Gastroesophageal sphincter (tissue), 4 donors: ENCODE measurements at regions not wholly inside any gene's neighbourhood (a gene's known extent, or its start where the extent isn't known, plus 50 kb on each side); places are given as distances from the start of the nearest gene placed in this dataset.

Source experiments
- ATAC-seq: fragments of 150-250 bp; one replicate; pipeline ENCODE4 v1.9.1; 2016; ENCODE audit warnings: mild to moderate bottlenecking, moderate library complexity
- H3K27ac ChIP-seq, 4 donors: fragments of 200-600 bp; sonication (generic) in 3 of 4; 1 replicate in 3 of 4; 2 replicates in 1 of 4; pipeline ENCODE4 v1.5.1; 2016 to 2019
- H3K27me3 ChIP-seq: fragments of 200-600 bp; sonication (generic); one replicate; pipeline ENCODE4 v1.5.1; 2019
- H3K36me3 ChIP-seq, 2 donors: fragments of 200-600 bp; sonication (generic); one replicate each; pipeline ENCODE4 v1.5.1; 2019; ENCODE audit warnings: control low read depth in 1 of 2
- H3K4me1 ChIP-seq, 3 donors: fragments of 200-600 bp; sonication (generic); 1 replicate in 2 of 3; 2 replicates in 1 of 3; pipeline ENCODE4 v1.5.1; 2016 to 2019; ENCODE audit warnings: control low read depth in 2 of 3
- H3K4me3 ChIP-seq, 2 donors: fragments of 200-600 bp; sonication (generic); one replicate each; pipeline ENCODE4 v1.5.1; 2019; ENCODE audit warnings: mild to moderate bottlenecking in 1 of 2, moderate library complexity in 1 of 2
- H3K9me3 ChIP-seq, 3 donors: fragments of 200-600 bp; sonication (generic); one replicate each; pipeline ENCODE4 v1.5.1; 2017 to 2019; ENCODE audit warnings: control low read depth in 2 of 3
- EP300 ChIP-seq: sonication (generic); formaldehyde crosslinking; IDR thresholded peaks from one replicate; pipeline ENCODE4 v1.6.1; 2017; ENCODE audit warnings: antibody characterized with exemption, mild to moderate bottlenecking
- POLR2A ChIP-seq, 2 donors: fragments of 450-650 bp; IDR thresholded peaks; one replicate each; pipeline ENCODE4 v1.6.1; 2017; ENCODE audit warnings: antibody characterized with exemption in 2 of 2, mild to moderate bottlenecking in 2 of 2, moderate library complexity in 1 of 2
- POLR2AphosphoS5 ChIP-seq: sonication (generic); formaldehyde crosslinking; IDR thresholded peaks from one replicate; pipeline ENCODE4 v1.6.1; 2017; ENCODE audit warnings: antibody characterized with exemption
- whole genome bisulfite sequencing, 2 donors: methylation state at CpG; one replicate each; pipeline ENCODE4 v1.1.5; 2018; ENCODE audit warnings: low coverage in 1 of 2; 5-methylcytosine and 5-hydroxymethylcytosine counted together
- TF ChIP-seq, protein P1 (sequence below), 4 experiments: fragments of 200-600 bp in 2 of 4; fragments of 450-650 bp in 2 of 4; sonication (generic) in 1 of 4; IDR thresholded peaks; one replicate each; pipeline ENCODE4 v1.5.1; 2017 to 2019; ENCODE audit warnings: antibody characterized with exemption in 4 of 4, mild to moderate bottlenecking in 2 of 4, moderate library complexity in 2 of 4

GRCh38 chr3:78183906-78184599 is 1144.2 kb downstream of the ROBO2 start:
- Histone ChIP-seq H3K27ac (no peak overlapping the region), H3K9me3 (no peaks in the 10 kb centered on the region), H3K4me1 (no peaks in the 10 kb centered on the region), H3K27me3 (no peaks in the 10 kb centered on the region), H3K4me3 (no peak overlapping the region), H3K36me3 (no peaks in the 10 kb centered on the region)
- no peak for TF ChIP-seq POLR2A (IDR thresholded peaks at IDR 0.05)
- TF ChIP-seq POLR2AphosphoS5 = no peak
- TF ChIP-seq, protein P1, sequence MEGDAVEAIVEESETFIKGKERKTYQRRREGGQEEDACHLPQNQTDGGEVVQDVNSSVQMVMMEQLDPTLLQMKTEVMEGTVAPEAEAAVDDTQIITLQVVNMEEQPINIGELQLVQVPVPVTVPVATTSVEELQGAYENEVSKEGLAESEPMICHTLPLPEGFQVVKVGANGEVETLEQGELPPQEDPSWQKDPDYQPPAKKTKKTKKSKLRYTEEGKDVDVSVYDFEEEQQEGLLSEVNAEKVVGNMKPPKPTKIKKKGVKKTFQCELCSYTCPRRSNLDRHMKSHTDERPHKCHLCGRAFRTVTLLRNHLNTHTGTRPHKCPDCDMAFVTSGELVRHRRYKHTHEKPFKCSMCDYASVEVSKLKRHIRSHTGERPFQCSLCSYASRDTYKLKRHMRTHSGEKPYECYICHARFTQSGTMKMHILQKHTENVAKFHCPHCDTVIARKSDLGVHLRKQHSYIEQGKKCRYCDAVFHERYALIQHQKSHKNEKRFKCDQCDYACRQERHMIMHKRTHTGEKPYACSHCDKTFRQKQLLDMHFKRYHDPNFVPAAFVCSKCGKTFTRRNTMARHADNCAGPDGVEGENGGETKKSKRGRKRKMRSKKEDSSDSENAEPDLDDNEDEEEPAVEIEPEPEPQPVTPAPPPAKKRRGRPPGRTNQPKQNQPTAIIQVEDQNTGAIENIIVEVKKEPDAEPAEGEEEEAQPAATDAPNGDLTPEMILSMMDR (IDR thresholded peaks at IDR 0.05) = no peak
- no peak for TF ChIP-seq EP300
- WGBS, 2 donors = 45 to 65% methylated on average over 7 of the region's 7 CpGs
- no peak for ATAC-seq

DNA sequence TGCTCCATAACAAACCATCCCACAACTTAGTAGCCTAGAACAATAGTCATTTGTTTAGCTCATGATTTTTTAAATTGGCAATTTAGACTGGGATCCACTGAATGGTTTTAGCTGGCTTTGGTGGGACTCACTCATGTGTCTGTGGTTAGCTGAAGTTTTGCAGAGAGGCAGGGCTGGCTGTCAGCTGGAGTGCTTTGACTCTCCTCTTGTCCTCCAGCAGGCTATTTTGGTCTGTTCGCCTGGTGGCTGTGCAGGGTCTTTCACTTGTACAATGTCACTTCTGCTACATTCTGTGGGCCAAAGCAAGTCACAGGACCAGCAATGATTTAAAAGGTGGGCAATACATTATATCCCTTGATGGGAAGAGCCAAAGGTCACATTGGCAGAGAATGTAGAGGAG is 1146.5 kb downstream of the ROBO2 start:
- H3K9me3 ChIP-seq = peaks cover 0 to 7% (median 0%) of the 10 kb centered on the region in 3 donors
- H3K4me1 ChIP-seq = no peaks in the 10 kb centered on the region
- H3K36me3 ChIP-seq = no peaks in the 10 kb centered on the region
- no peak for TF ChIP-seq EP300
- TF ChIP-seq POLR2AphosphoS5 = no peak
- TF ChIP-seq, protein P1 (IDR thresholded peaks at IDR 0.05) = no peak
- no peak for TF ChIP-seq POLR2A (IDR thresholded peaks at IDR 0.05)
- no peaks in the 10 kb centered on the region for H3K27me3 ChIP-seq
- H3K4me3 ChIP-seq = no peak overlapping the region
- no peak overlapping the region for H3K27ac ChIP-seq
- ATAC-seq = no peak
- WGBS, 2 donors = no CpG with 5 or more reads among the region's 1 CpG

- H3K4me3 ChIP-seq = no peak overlapping the region
- H3K27ac ChIP-seq = no peak overlapping the region
- H3K4me1 ChIP-seq = no peaks in the 10 kb centered on the region
- H3K27me3 ChIP-seq = no peaks in the 10 kb centered on the region
- no peaks in the 10 kb centered on the region for H3K36me3 ChIP-seq
- WGBS, 2 donors = 61 to 67% methylated on average over 2 of the region's 2 CpGs
- no peak for ATAC-seq
- TF ChIP-seq, protein P1 (IDR thresholded peaks at IDR 0.05) = no peak
- TF ChIP-seq EP300 = no peak
- TF ChIP-seq POLR2A (IDR thresholded peaks at IDR 0.05) = no peak
- no peak for TF ChIP-seq POLR2AphosphoS5
- no peaks in the 10 kb centered on the region for H3K9me3 ChIP-seq
Measured at GRCh38 chr3:78201091-78201490, 1161.2 kb downstream of the ROBO2 start.

DNA sequence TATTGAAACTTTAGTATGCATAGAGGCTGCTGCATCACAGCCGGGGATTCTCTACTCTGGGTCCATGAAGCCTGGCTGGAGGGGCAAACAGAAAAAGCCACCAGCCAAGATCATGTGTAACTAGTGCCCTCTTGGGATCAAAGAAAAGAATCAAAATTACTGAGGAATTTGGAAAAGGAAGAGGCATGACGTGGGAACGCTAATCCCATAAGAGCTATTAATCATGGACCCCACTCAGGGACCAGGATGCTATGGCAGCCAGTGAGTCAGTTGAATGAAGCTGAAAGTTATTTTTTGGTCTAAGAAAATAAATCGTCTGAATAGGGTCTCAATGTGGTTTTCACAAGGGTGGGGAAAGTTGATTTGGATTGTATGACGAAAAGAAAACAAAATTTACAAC is 1165.1 kb downstream of the ROBO2 start:
- TF ChIP-seq POLR2AphosphoS5 (no peak), EP300 (no peak), POLR2A (IDR thresholded peaks at IDR 0.05) (no peak)
- TF ChIP-seq, protein P1 (IDR thresholded peaks at IDR 0.05) = no peak
- Histone ChIP-seq H3K9me3 (no peaks in the 10 kb centered on the region), H3K36me3 (no peaks in the 10 kb centered on the region), H3K4me3 (no peak overlapping the region), H3K27ac (no peak overlapping the region), H3K27me3 (no peaks in the 10 kb centered on the region), H3K4me1 (no peaks in the 10 kb centered on the region)
- no peak for ATAC-seq
- 20 to 22% methylated on average over 3 to 5 of the region's 5 CpGs for WGBS, 2 donors

GRCh38 chr3:78221300-78221699 is 1181.4 kb downstream of the ROBO2 start:
- no peak overlapping the region for H3K27ac ChIP-seq

More at GRCh38 chr3:78221300-78221699, 1181.4 kb downstream of the ROBO2 start:
- Histone ChIP-seq H3K27me3 (no peaks in the 10 kb centered on the region), H3K36me3 (no peaks in the 10 kb centered on the region), H3K4me1 (no peaks in the 10 kb centered on the region), H3K9me3 (no peaks in the 10 kb centered on the region), H3K4me3 (no peak overlapping the region)
- no peak for TF ChIP-seq POLR2AphosphoS5
- TF ChIP-seq, protein P1 (IDR thresholded peaks at IDR 0.05) = no peak
- no peak for TF ChIP-seq EP300
- no peak for TF ChIP-seq POLR2A (IDR thresholded peaks at IDR 0.05)
- no peak for ATAC-seq
- 72 to 78% methylated on average over 1 to 2 of the region's 2 CpGs for WGBS, 2 donors
